Activated CD4-positive, alpha-beta T cell treated with anti-CD3 and anti-CD28 coated beads, Interleukin-10, Interleukin-2, amounts not matched to agents 100 ng/mL and 50 ng/mL, durations not matched to agents 16 hours and 8 hours (primary cell): ENCODE measurements at regions not wholly inside any gene's neighbourhood (a gene's known extent, or its start where the extent isn't known, plus 50 kb on each side); places are given as distances from the start of the nearest gene placed in this dataset.
"Not testable (repeated sequence)": the region's sequence is repeated elsewhere in the genome, so short reads cannot be mapped to it uniquely, and the experiment has no call there.

Experiments
- DNase-seq: peaks from one replicate; pipeline ENCODE4 v3.0.0-alpha.2; 2020

DNA sequence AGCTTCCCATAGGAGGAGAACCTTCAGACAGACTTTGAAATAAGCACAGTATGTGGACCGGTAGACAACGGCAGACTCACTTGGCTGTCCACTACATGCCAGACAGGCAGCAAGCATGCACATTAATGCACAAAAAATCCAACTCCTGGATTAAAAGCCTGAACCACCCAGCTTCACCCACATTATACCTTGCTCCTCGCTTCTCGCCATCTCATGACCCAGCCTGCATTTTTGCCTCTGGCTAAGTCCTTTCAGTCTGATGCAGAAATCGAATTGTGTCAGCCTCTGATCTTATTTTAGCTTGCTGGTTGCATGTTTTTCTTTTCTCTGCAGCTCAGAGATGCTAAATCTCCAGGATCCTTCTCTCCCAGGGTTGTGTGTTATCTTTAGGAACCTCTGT, 358.7 kb downstream of the RFC3 start:
- no peak for DNase-seq

DNA sequence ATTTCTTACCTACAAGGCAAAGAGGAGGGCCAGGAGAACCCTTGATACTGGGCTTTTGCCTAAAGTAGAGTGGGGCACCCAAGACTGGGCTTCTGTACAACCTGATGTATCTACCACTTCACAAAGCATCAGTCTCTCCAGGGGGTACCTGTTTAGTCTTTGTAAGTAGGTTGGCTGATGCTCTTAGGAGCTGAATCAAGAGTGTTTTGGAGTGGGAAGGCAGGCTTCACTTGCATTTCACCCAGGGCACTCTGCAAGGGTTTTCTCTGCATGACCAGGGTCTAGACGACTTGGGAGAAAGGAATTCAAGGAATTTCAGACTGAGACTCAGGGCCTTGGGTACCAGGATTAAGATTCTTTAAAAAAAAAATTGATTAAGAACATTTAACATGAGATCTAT, 361.5 kb downstream of the RFC3 start:
- DNase-seq = no peak

- DNase-seq = no peak
Measured at GRCh38 chr13:34179927-34180326, 362.0 kb downstream of the RFC3 start.

DNA sequence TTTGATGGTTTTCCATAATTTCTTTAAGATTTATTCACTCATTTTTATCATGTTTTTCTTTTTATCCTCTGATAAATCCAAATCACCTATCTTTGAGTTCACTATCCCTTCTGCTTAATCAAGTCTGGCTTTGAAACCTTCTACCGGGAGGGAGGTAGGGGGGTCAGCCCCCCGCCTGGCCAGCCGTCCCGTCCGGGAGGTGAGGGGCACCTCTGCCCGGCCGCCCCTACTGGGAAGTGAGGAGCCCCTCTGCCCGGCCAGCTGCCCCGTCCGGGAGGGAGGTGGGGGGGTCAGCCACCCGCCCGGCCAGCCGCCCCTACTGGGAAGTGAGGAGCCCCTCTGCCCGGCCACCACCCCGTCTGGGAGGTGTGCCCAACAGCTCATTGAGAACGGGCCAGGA, 363.3 kb downstream of the RFC3 start:
- DNase-seq = not testable (repeated sequence)

- DNase-seq = no peak
Measured at GRCh38 chr13:34189946-34190345, 372.0 kb downstream of the RFC3 start.

GRCh38 chr13:34201050-34201913, 383.3 kb downstream of the RFC3 start:
- no peak for DNase-seq

DNA sequence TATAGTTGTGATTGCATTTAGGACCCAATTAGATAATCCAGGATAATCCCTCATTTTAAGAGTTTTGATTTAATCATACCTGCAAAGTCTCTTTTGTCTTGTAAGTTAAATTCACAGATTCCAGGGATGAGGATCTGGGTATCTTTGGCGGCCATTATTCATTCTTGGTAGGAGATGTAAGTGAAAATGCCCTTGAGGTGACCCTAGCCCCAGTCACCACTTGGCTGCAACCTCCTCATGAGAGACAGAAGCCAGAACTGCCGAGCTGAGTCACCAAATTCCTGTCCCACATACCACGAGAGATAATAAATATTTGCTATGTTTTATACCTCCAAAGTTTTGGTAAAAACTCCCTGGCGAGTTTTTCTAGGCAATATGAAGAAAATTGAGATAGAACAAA, 389.4 kb downstream of the RFC3 start:
- no peak for DNase-seq

- DNase-seq = no peak
Measured at GRCh38 chr13:34207872-34208271, 389.9 kb downstream of the RFC3 start.

DNA sequence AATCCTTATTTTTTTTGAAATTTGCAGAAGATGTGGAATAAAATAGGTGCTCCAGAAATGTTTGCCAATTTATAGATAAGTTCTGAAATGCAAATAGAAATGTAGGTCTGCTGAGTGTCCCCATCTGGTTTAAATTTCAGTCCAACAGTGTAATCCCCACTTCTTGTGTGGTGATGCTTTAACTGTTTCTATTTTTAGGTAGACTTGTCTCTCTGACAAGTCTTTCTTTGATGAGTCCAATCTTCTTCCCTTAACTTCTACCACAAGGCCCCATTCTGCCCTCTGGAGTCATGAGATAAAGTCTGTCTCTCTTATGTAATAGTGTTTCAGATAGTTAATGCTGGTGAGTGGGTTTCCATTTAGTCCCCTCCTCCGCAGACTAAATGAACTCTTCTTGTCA, 390.4 kb downstream of the RFC3 start:
- DNase-seq = no peak

DNA sequence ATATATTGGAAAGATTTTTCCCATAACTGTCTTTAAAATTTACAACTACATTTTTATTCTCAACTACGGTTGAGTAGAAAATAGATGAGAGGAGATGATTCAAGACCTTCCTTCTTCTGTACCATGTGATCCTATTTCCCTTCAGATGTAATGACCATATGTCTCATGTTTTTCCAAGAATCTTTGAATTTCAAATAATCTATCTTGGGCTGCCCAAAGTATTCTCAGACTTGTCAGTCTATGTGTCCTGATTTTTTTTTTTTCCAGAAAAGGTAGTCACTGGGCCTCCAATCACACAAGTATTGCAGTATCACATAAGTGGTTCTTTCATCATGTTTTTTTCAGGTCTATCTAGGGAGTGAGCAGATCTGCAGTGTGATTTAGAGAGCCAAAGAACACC, 392.4 kb downstream of the RFC3 start:
- no peak for DNase-seq

GRCh38 chr13:34214686-34215085, 396.7 kb downstream of the RFC3 start:
- no peak for DNase-seq

- no peak for DNase-seq
Measured at GRCh38 chr13:34216256-34216655, 398.3 kb downstream of the RFC3 start.

DNA sequence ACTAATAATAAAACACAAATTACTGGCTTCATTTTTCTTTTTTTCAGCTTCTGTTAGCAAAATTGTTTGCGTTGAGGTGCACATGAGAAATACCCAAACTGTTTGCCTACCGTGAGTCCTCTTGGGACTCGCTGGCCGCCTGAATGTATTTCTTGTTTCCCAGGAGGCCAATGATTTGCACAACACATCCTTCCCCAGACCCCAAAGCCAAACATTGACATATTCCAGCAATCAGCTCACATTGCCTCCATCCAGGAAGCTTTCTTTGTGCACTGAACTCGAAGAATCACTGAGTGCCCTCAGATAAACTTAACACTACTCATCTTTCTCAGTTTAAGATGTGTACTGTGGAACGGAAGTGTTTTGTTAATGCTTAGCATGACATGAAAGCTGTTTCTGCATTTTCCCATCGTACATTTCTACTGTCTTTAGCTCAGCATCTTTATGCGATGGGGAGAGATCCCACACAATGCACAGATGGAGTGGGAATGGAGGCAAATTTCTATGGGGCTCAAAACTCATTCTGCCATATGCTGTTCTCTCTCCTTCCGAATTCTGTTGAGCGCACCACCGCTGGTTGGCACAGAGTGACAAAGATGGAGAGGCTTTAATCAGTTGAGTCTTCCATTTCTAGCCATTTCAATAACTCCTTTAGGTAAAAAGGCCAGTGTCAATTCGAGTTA, 399.5 kb downstream of the RFC3 start:
- DNase-seq = no peak

- DNase-seq = no peak
Measured at GRCh38 chr13:34223984-34224383, 406.0 kb downstream of the RFC3 start.

- no peak for DNase-seq
Measured at GRCh38 chr13:34224877-34225276, 406.9 kb downstream of the RFC3 start.

GRCh38 chr13:34230271-34230670, 412.3 kb downstream of the RFC3 start:
- no peak for DNase-seq

DNA sequence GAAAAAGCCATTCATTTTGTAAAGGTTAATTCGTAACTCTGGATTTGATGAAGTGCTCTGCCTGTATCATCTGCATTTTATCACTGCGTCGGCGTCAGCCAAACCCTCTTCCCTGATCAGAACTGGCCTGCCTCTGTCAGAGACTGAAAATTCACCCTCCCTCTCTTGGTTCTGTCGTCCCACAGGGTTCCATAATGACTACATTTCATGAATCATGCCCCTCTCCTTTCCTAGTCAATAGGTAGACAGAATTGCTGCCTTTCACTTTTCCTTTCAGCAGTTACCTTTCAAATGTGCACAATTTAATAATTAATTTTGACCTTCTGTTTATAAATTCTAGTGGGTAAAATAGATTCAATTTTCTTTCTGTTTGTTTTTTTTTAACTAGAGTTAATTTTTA, 423.4 kb downstream of the RFC3 start:
- no peak for DNase-seq

GRCh38 chr13:34243403-34243802, 425.5 kb downstream of the RFC3 start:
- no peak for DNase-seq

- DNase-seq = peak; percentile 2
Measured at GRCh38 chr13:34246511-34246910, 428.6 kb downstream of the RFC3 start.

DNA sequence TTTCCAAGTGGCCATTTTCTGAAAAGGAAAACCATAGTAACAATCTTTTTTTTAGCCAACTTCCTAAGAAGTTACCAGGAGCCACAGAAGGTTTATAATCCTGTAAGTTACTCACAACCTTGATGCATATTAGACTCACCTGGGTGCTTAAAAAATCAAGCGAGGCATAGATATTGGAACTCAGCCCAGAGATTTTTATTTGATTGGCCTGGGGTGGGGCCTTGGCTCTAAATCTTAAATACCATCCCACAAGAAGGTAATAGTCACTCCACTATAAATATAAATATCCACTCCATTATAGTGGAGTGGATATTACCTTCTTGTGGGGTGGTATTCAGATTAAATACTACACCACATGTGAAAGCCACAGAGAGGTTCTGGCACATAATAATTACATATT, 429.6 kb downstream of the RFC3 start:
- DNase-seq = no peak

GRCh38 chr13:34249546-34250039, 431.6 kb downstream of the RFC3 start:
- no peak for DNase-seq

DNA sequence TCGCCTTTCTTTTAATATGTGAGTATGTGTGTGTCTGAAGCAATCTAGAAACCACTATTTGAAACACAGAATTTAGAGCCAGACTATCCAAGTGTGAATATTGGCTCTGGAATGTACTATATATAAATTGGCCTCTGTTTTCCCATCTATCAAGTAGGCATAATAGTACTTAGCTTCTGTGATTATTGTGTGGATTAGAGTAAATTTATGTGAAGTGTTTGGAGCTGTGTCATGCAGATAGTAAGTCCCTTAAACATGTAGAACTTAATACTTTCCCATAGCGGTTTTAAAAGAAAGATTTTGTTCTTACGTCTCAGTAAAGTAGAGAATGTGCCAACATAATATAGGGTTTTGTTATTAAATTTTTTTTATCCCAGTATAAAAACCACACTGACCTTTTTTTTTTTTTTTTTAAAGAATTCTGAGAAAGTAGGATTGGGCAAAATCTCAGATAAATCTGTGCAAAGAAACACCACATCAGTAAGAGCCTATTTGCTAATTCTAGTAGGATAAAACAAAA, 432.3 kb downstream of the RFC3 start:
- DNase-seq = no peak

DNA sequence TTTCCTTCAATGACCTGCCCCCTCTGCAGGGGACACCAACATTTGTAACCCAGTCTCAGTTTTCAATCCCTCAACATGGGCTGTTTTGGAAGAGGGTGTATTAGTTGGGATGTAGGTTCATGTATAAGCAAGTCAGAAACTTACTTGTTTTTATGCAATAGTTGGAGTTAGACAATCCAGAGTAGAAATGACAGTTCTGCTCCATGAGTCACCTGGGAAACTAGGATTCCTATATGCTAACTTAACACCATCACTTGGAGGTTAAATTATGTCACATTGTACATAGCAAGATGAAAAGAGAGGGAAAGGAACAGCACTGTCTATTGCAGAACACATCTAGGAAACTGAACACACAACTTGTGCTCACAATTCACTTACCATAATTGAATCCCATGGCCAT, 436.4 kb downstream of the RFC3 start:
- DNase-seq = no peak

- DNase-seq = no peak
Measured at GRCh38 chr13:34255711-34256110, 437.8 kb downstream of the RFC3 start.
